GM12878 (cell line): ENCODE measurements at regions not wholly inside any gene's neighbourhood (a gene's known extent, or its start where the extent isn't known, plus 50 kb on each side); places are given as distances from the start of the nearest gene placed in this dataset.

Source experiments
- ATAC-seq: fragments of 200-7000 bp; cut with Tn5 transposase; 3 replicates; pipeline ENCODE4 v1.9.1; 2020; ENCODE audit warnings: mild to moderate bottlenecking, moderate library complexity
- BruUV-seq: library from RNA; stranded (reverse); fragments of 400-500 nt; replicated peaks from 2 replicates; lab custom pipeline; 2021; lab: Mats Ljungman, UMichigan
- CTCF ChIA-PET: fragments of 300-600 bp; sonication (Branson Sonifier 250); formaldehyde crosslinking; extraction: SDS; loops from one replicate; lab custom pipeline; 2021; ENCODE audit warnings: inconsistent platforms; lab: Yijun Ruan, JAX
- POLR2A ChIA-PET: fragments of 350-600 bp; formaldehyde crosslinking; extraction: SDS; loops from one replicate; lab custom pipeline; 2021; ENCODE audit warnings: inconsistent platforms; lab: Charles Lee
- RAD21 ChIA-PET: fragments of 300-600 bp; sonication (Branson Sonifier 250); formaldehyde crosslinking; loops from one replicate; lab custom pipeline; 2023; ENCODE audit warnings: antibody characterized with exemption; ENCODE audit not compliant: unreplicated experiment; lab: Charles Lee
- SMC1A ChIA-PET: fragments of 300-600 bp; sonication (Branson Sonifier 250); formaldehyde crosslinking; loops from one replicate; lab custom pipeline; 2023; ENCODE audit not compliant: unreplicated experiment, uncharacterized antibody; lab: Charles Lee
- DNase-seq: peaks from one replicate; pipeline ENCODE4 v3.0.0-alpha.2; 2011; ENCODE audit warnings: low read depth, low spot score
- FAIRE-seq: peaks from 3 replicates; lab custom pipeline; 2011; peaks lifted over from hg19 to GRCh38; lab: Jason Lieb, UNC
- H2AFZ ChIP-seq: 2 replicates; pipeline ENCODE4 v1.6.0; 2011; ENCODE audit warnings: low read depth, low read length, control low read depth; ENCODE audit not compliant: control insufficient read depth
- H3K27ac ChIP-seq: 2 replicates; pipeline ENCODE4 v1.5.1; 2011; ENCODE audit warnings: control low read depth; ENCODE audit not compliant: control insufficient read depth, insufficient read depth
- H3K27me3 ChIP-seq, 2 experiments: replicated peaks in 1 of 2; 2 replicates each; pipeline versions ENCODE4 v1.6.0 to v1.6.1; 2011; ENCODE audit warnings: low read length in 1 of 2; ENCODE audit not compliant: control insufficient read depth in 2 of 2, insufficient read depth in 2 of 2
- H3K36me3 ChIP-seq, 2 experiments: 2 replicates each; pipeline ENCODE4 v1.5.1; 2011; ENCODE audit warnings: low read length in 1 of 2; ENCODE audit not compliant: control insufficient read depth in 2 of 2, insufficient read depth in 2 of 2
- H3K4me1 ChIP-seq: 2 replicates; pipeline ENCODE4 v1.6.1; 2011; ENCODE audit warnings: mild to moderate bottlenecking, low read length, moderate library complexity, mixed read lengths; ENCODE audit not compliant: control insufficient read depth, insufficient read depth
- H3K4me2 ChIP-seq: 2 replicates; pipeline ENCODE4 v1.6.0; 2011; ENCODE audit warnings: control low read depth; ENCODE audit not compliant: control insufficient read depth, insufficient read depth
- H3K4me3 ChIP-seq: fragments of 200-600 bp; sonication (generic); 2 replicates; pipeline ENCODE4 v1.5.1; 2016
- H3K79me2 ChIP-seq: 2 replicates; pipeline ENCODE4 v1.6.0; 2011; ENCODE audit warnings: low read length; ENCODE audit not compliant: control insufficient read depth, insufficient read depth
- H3K9ac ChIP-seq: 2 replicates; pipeline ENCODE4 v1.8.0; 2011; ENCODE audit warnings: low read length, control low read depth, mixed read lengths; ENCODE audit not compliant: control insufficient read depth, insufficient read depth
- H3K9me3 ChIP-seq: replicated peaks from 3 replicates; pipeline ENCODE4 v1.5.1; 2011; ENCODE audit warnings: mild to moderate bottlenecking, low read length; ENCODE audit not compliant: control insufficient read depth, insufficient read depth
- H4K20me1 ChIP-seq: 2 replicates; pipeline ENCODE4 v1.6.0; 2011; ENCODE audit not compliant: control insufficient read depth, insufficient read depth
- ESRRA ChIP-seq: IDR thresholded peaks from 2 replicates; pipeline ENCODE4 v1.6.1; 2012; ENCODE audit warnings: mild to moderate bottlenecking, low read length, improper control_type of control experiment
- FOS ChIP-seq: IDR thresholded peaks from 3 replicates; pipeline ENCODE4 v1.6.1; 2011; ENCODE audit warnings: borderline replicate concordance; ENCODE audit not compliant: insufficient read length; ENCODE audit errors: extremely low read depth
- GATAD2B ChIP-seq: fragments of 450-650 bp; conservative IDR thresholded peaks from 2 replicates; pipeline ENCODE4 v1.6.1; 2017; ENCODE audit warnings: low read depth, mild to moderate bottlenecking, moderate library complexity
- MYB ChIP-seq: fragments of 150-350 bp; IDR thresholded peaks from 2 replicates; pipeline ENCODE4 v1.6.1; 2014; ENCODE audit warnings: mild to moderate bottlenecking, low read depth, low read length, borderline replicate concordance
- NFYB ChIP-seq: IDR thresholded peaks from 2 replicates; pipeline ENCODE4 v1.6.1; 2011; ENCODE audit warnings: low read depth, mild to moderate bottlenecking, low read length, improper control_type of control experiment, moderate library complexity; ENCODE audit not compliant: insufficient read depth
- RAD21 ChIP-seq: IDR thresholded peaks from 2 replicates; pipeline ENCODE4 v1.6.1; 2011; ENCODE audit warnings: mild to moderate bottlenecking, low read depth, low read length, moderate library complexity; ENCODE audit not compliant: insufficient read depth
- SMAD5 ChIP-seq: IDR thresholded peaks from 2 replicates; pipeline ENCODE4 v1.6.1; 2016; ENCODE audit warnings: antibody characterized with exemption, low read depth
- WRNIP1 ChIP-seq: IDR thresholded peaks from 2 replicates; pipeline ENCODE4 v1.6.1; 2011; ENCODE audit warnings: low read depth, low read length, improper control_type of control experiment, borderline replicate concordance
- ZBTB11 ChIP-seq: fragments of 450-650 bp; formaldehyde crosslinking; IDR thresholded peaks from 2 replicates; pipeline ENCODE4 v1.5.0; 2022; ENCODE audit warnings: mild to moderate bottlenecking, missing genetic modification characterization
- ZBTB4 ChIP-seq: fragments of 450-650 bp; formaldehyde crosslinking; IDR thresholded peaks from 2 replicates; pipeline ENCODE4 v1.4.0; 2022; ENCODE audit warnings: mild to moderate bottlenecking, moderate library complexity
- ZZZ3 ChIP-seq: IDR thresholded peaks from 2 replicates; pipeline ENCODE4 v1.6.1; 2011; ENCODE audit warnings: low read depth; ENCODE audit not compliant: control insufficient read depth, insufficient read length
- WGBS: methylation state at CpG from one replicate; pipeline ENCODE4 v1.1.6; 2016; ENCODE audit warnings: low lambda C conversion rate; ENCODE audit not compliant: insufficient replicate concordance, insufficient coverage; ENCODE audit errors: missing lambda C conversion rate; 5-methylcytosine and 5-hydroxymethylcytosine counted together
- in situ Hi-C: fragments of 300-500 bp; cut with MboI; formaldehyde crosslinking; loops from 9 replicates; pipeline ENCODE4 v1.14.3; 2018; ENCODE audit warnings: mixed read lengths
- intact Hi-C: fragments of 100-400 bp; cut with micrococcal nuclease; formaldehyde crosslinking; loops from one replicate; pipeline ENCODE4 v1.14.2; 2022; ENCODE audit not compliant: unreplicated experiment
- TF ChIP-seq, protein P1 (sequence below): IDR thresholded peaks from 2 replicates; pipeline ENCODE4 v1.6.1; 2011; ENCODE audit warnings: mild to moderate bottlenecking, low read depth, low read length, moderate library complexity; ENCODE audit not compliant: insufficient replicate concordance

- no peak for TF ChIP-seq ZBTB4
- no peak for TF ChIP-seq MYB
Observed at GRCh38 chr11:70913715-70914231, 338.6 kb downstream of the SHANK2 start (continued).

GRCh38 chr11:70914496-70914895 lies 337.9 kb downstream of the SHANK2 start:
- H3K4me2 ChIP-seq = no peak overlapping the region
- DNase-seq (no peak), ATAC-seq (no peak), FAIRE-seq (no peak)
- H3K4me1 ChIP-seq = no peaks in the 10 kb centered on the region
- H3K79me2 ChIP-seq = no peaks in the 10 kb centered on the region
- in situ Hi-C loops (no loop called here), intact Hi-C loops (no loop called here)
- H3K27me3 ChIP-seq = no peaks in the 10 kb centered on the region; a peak in 1 of 4 replicates
- ChIA-PET CTCF (no interaction called here), POLR2A (no interaction called here), SMC1A (no interaction called here), RAD21 (no interaction called here)
- no peak overlapping the region for H2AFZ ChIP-seq
- H3K9me3 ChIP-seq = no peaks in the 10 kb centered on the region; the same call in 2 of the 3 replicates
- no peaks in the 10 kb centered on the region for H3K36me3 ChIP-seq
- WGBS = 48% methylated on average over 7 of the region's 7 CpGs
- no peak overlapping the region for H3K27ac ChIP-seq
- no TSS peak for BruUV-seq
- no peak overlapping the region for H3K4me3 ChIP-seq
- no peaks in the 10 kb centered on the region for H4K20me1 ChIP-seq
- no peak overlapping the region for H3K9ac ChIP-seq
- no peak for TF ChIP-seq FOS
- TF ChIP-seq, protein P1, sequence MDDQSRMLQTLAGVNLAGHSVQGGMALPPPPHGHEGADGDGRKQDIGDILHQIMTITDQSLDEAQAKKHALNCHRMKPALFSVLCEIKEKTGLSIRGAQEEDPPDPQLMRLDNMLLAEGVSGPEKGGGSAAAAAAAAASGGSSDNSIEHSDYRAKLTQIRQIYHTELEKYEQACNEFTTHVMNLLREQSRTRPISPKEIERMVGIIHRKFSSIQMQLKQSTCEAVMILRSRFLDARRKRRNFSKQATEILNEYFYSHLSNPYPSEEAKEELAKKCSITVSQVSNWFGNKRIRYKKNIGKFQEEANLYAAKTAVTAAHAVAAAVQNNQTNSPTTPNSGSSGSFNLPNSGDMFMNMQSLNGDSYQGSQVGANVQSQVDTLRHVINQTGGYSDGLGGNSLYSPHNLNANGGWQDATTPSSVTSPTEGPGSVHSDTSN = no peak
- TF ChIP-seq ZBTB11 (CRISPR knock-in tag) = no peak
- no peak for TF ChIP-seq ZZZ3
- no peak for TF ChIP-seq ESRRA
- no peak for TF ChIP-seq RAD21
- TF ChIP-seq GATAD2B = no peak
- TF ChIP-seq SMAD5 = no peak
- TF ChIP-seq NFYB = no peak
- TF ChIP-seq WRNIP1 = no peak
